ENCODE measurements at regions not wholly inside any gene's neighbourhood (a gene's known extent, or its start where the extent isn't known, plus 50 kb on each side); places are given as distances from the start of the nearest gene placed in this dataset.

GRCh38 chr2:200222791-200223190 is 83.7 kb upstream of the SPATS2L start:
- H3K4me1 ChIP-seq (ENCODE audit: control insufficient read depth, low read depth, low read length) = peaks cover 14% of the 10 kb centered on the region

GRCh38 chr2:200223205-200223784 is 83.2 kb upstream of the SPATS2L start:
- Histone ChIP-seq H3K4me1 (ENCODE audit: control insufficient read depth, low read depth, low read length) (peaks cover 14% of the 10 kb centered on the region), H3K9me3 (ENCODE audit: control insufficient read depth, low read depth, low read length) (no peaks in the 10 kb centered on the region), H3K27ac (ENCODE audit: low read length) (no peak overlapping the region), H3K4me3 (ENCODE audit: low read length) (no peak overlapping the region), H3K9ac (ENCODE audit: low read length) (no peak overlapping the region), H3K36me3 (ENCODE audit: control insufficient read depth, low read depth, low read length) (no peaks in the 10 kb centered on the region), H3K27me3 (ENCODE audit: control insufficient read depth, insufficient read depth, low read length) (no peaks in the 10 kb centered on the region)

More at GRCh38 chr2:200222791-200223190, 83.7 kb upstream of the SPATS2L start:
- H3K9me3 ChIP-seq (ENCODE audit: control insufficient read depth, low read depth, low read length) = no peaks in the 10 kb centered on the region
- no peaks in the 10 kb centered on the region for H3K36me3 ChIP-seq (ENCODE audit: control insufficient read depth, low read depth, low read length)
- H3K4me3 ChIP-seq (ENCODE audit: low read length) = no peak overlapping the region
- H3K27ac ChIP-seq (ENCODE audit: low read length) = no peak overlapping the region
- H3K9ac ChIP-seq (ENCODE audit: low read length) = no peak overlapping the region
- no peaks in the 10 kb centered on the region for H3K27me3 ChIP-seq (ENCODE audit: control insufficient read depth, insufficient read depth, low read length)

- Histone ChIP-seq H3K36me3 (ENCODE audit: control insufficient read depth, low read depth, low read length) (no peaks in the 10 kb centered on the region), H3K9ac (ENCODE audit: low read length) (no peak overlapping the region), H3K27me3 (ENCODE audit: control insufficient read depth, insufficient read depth, low read length) (no peaks in the 10 kb centered on the region), H3K4me3 (ENCODE audit: low read length) (no peak overlapping the region), H3K27ac (ENCODE audit: low read length) (no peak overlapping the region), H3K9me3 (ENCODE audit: control insufficient read depth, low read depth, low read length) (no peaks in the 10 kb centered on the region), H3K4me1 (ENCODE audit: control insufficient read depth, low read depth, low read length) (no peaks in the 10 kb centered on the region)
Observed at GRCh38 chr2:200225951-200226350, 80.5 kb upstream of the SPATS2L start.

GRCh38 chr2:200226451-200227426 is 79.8 kb upstream of the SPATS2L start:
- H3K27ac ChIP-seq (ENCODE audit: low read length) = no peak overlapping the region
- no peak overlapping the region for H3K4me3 ChIP-seq (ENCODE audit: low read length)
- no peaks in the 10 kb centered on the region for H3K4me1 ChIP-seq (ENCODE audit: control insufficient read depth, low read depth, low read length)

GRCh38 chr2:200230716-200231115 is 75.8 kb upstream of the SPATS2L start:
- no peak overlapping the region for H3K4me3 ChIP-seq (ENCODE audit: low read length)
- no peaks in the 10 kb centered on the region for H3K9me3 ChIP-seq (ENCODE audit: control insufficient read depth, low read depth, low read length)
- H3K27me3 ChIP-seq (ENCODE audit: control insufficient read depth, insufficient read depth, low read length) = no peaks in the 10 kb centered on the region
- no peak overlapping the region for H3K9ac ChIP-seq (ENCODE audit: low read length)
- no peak overlapping the region for H3K27ac ChIP-seq (ENCODE audit: low read length)
- no peaks in the 10 kb centered on the region for H3K4me1 ChIP-seq (ENCODE audit: control insufficient read depth, low read depth, low read length)
- H3K36me3 ChIP-seq (ENCODE audit: control insufficient read depth, low read depth, low read length) = no peaks in the 10 kb centered on the region

More at GRCh38 chr2:200226451-200227426, 79.8 kb upstream of the SPATS2L start:
- Histone ChIP-seq H3K36me3 (ENCODE audit: control insufficient read depth, low read depth, low read length) (no peaks in the 10 kb centered on the region), H3K27me3 (ENCODE audit: control insufficient read depth, insufficient read depth, low read length) (no peaks in the 10 kb centered on the region), H3K9ac (ENCODE audit: low read length) (no peak overlapping the region), H3K9me3 (ENCODE audit: control insufficient read depth, low read depth, low read length) (no peaks in the 10 kb centered on the region)

- Histone ChIP-seq H3K27ac (ENCODE audit: low read length) (no peak overlapping the region), H3K4me1 (ENCODE audit: control insufficient read depth, low read depth, low read length) (peaks cover 3% of the 10 kb centered on the region), H3K9me3 (ENCODE audit: control insufficient read depth, low read depth, low read length) (no peaks in the 10 kb centered on the region), H3K9ac (ENCODE audit: low read length) (no peak overlapping the region), H3K27me3 (ENCODE audit: control insufficient read depth, insufficient read depth, low read length) (no peaks in the 10 kb centered on the region), H3K4me3 (ENCODE audit: low read length) (no peak overlapping the region), H3K36me3 (ENCODE audit: control insufficient read depth, low read depth, low read length) (no peaks in the 10 kb centered on the region)
Observed at GRCh38 chr2:200235533-200235932, 71.0 kb upstream of the SPATS2L start.

- Histone ChIP-seq H3K27ac (ENCODE audit: low read length) (no peak overlapping the region), H3K9me3 (ENCODE audit: control insufficient read depth, low read depth, low read length) (no peaks in the 10 kb centered on the region), H3K9ac (ENCODE audit: low read length) (no peak overlapping the region), H3K4me3 (ENCODE audit: low read length) (no peak overlapping the region), H3K4me1 (ENCODE audit: control insufficient read depth, low read depth, low read length) (peaks cover 3% of the 10 kb centered on the region), H3K27me3 (ENCODE audit: control insufficient read depth, insufficient read depth, low read length) (no peaks in the 10 kb centered on the region), H3K36me3 (ENCODE audit: control insufficient read depth, low read depth, low read length) (no peaks in the 10 kb centered on the region)
Observed at GRCh38 chr2:200239216-200239615, 67.3 kb upstream of the SPATS2L start.

GRCh38 chr2:200242570-200242969 is 63.9 kb upstream of the SPATS2L start:
- H3K36me3 ChIP-seq (ENCODE audit: control insufficient read depth, low read depth, low read length) = no peaks in the 10 kb centered on the region
- H3K9me3 ChIP-seq (ENCODE audit: control insufficient read depth, low read depth, low read length) = no peaks in the 10 kb centered on the region
- no peak overlapping the region for H3K9ac ChIP-seq (ENCODE audit: low read length)
- peaks cover 3% of the 10 kb centered on the region for H3K4me1 ChIP-seq (ENCODE audit: control insufficient read depth, low read depth, low read length)
- no peak overlapping the region for H3K4me3 ChIP-seq (ENCODE audit: low read length)
- no peak overlapping the region for H3K27ac ChIP-seq (ENCODE audit: low read length)
- no peaks in the 10 kb centered on the region for H3K27me3 ChIP-seq (ENCODE audit: control insufficient read depth, insufficient read depth, low read length)

- Histone ChIP-seq H3K27me3 (ENCODE audit: control insufficient read depth, insufficient read depth, low read length) (no peaks in the 10 kb centered on the region), H3K4me1 (ENCODE audit: control insufficient read depth, low read depth, low read length) (peaks cover 3% of the 10 kb centered on the region), H3K4me3 (ENCODE audit: low read length) (no peak overlapping the region), H3K9me3 (ENCODE audit: control insufficient read depth, low read depth, low read length) (no peaks in the 10 kb centered on the region), H3K9ac (ENCODE audit: low read length) (no peak overlapping the region), H3K36me3 (ENCODE audit: control insufficient read depth, low read depth, low read length) (no peaks in the 10 kb centered on the region), H3K27ac (ENCODE audit: low read length) (no peak overlapping the region)
Observed at GRCh38 chr2:200243441-200243840, 63.1 kb upstream of the SPATS2L start.

- no peaks in the 10 kb centered on the region for H3K9me3 ChIP-seq (ENCODE audit: control insufficient read depth, low read depth, low read length)
- H3K27ac ChIP-seq (ENCODE audit: low read length) = no peak overlapping the region
- H3K4me3 ChIP-seq (ENCODE audit: low read length) = no peak overlapping the region
- H3K4me1 ChIP-seq (ENCODE audit: control insufficient read depth, low read depth, low read length) = peaks cover 2% of the 10 kb centered on the region
- no peaks in the 10 kb centered on the region for H3K36me3 ChIP-seq (ENCODE audit: control insufficient read depth, low read depth, low read length)
- no peaks in the 10 kb centered on the region for H3K27me3 ChIP-seq (ENCODE audit: control insufficient read depth, insufficient read depth, low read length)
- no peak overlapping the region for H3K9ac ChIP-seq (ENCODE audit: low read length)
Observed at GRCh38 chr2:200244111-200244510, 62.4 kb upstream of the SPATS2L start.

- no peaks in the 10 kb centered on the region for H3K9me3 ChIP-seq (ENCODE audit: control insufficient read depth, low read depth, low read length)
- H3K27me3 ChIP-seq (ENCODE audit: control insufficient read depth, insufficient read depth, low read length) = no peaks in the 10 kb centered on the region
- no peak overlapping the region for H3K9ac ChIP-seq (ENCODE audit: low read length)
- no peaks in the 10 kb centered on the region for H3K36me3 ChIP-seq (ENCODE audit: control insufficient read depth, low read depth, low read length)
- H3K27ac ChIP-seq (ENCODE audit: low read length) = no peak overlapping the region
- no peak overlapping the region for H3K4me3 ChIP-seq (ENCODE audit: low read length)
- H3K4me1 ChIP-seq (ENCODE audit: control insufficient read depth, low read depth, low read length) = peaks cover under 1% of the 10 kb centered on the region
Observed at GRCh38 chr2:200247494-200247893, 59.0 kb upstream of the SPATS2L start.
